ENCODE measurements at regions not wholly inside any gene's neighbourhood (a gene's known extent, or its start where the extent isn't known, plus 50 kb on each side); places are given as distances from the start of the nearest gene placed in this dataset.

- no peak for TF ChIP-seq CTCF (IDR thresholded peaks at IDR 0.05)
- no peak for TF ChIP-seq POLR2A (IDR thresholded peaks at IDR 0.05)
Measured at GRCh38 chr20:10115021-10115420, 80.2 kb downstream of the ANKEF1 start.
